ENCODE measurements at regions not wholly inside any gene's neighbourhood (a gene's known extent, or its start where the extent isn't known, plus 50 kb on each side); places are given as distances from the start of the nearest gene placed in this dataset.

- TF ChIP-seq CTCF (IDR thresholded peaks at IDR 0.05), result no peak
- ATAC-seq (ENCODE audit: low FRiP score), result no peak
- peak; percentile 10 for DNase-seq (ENCODE audit: low spot score)
These were observed 98.6 kb upstream of the NKX1-1 start for GRCh38 chr4:1504595-1505500.

GRCh38 chr4:1503583-1504471 is 97.6 kb upstream of the NKX1-1 start:
- DNase-seq (ENCODE audit: low spot score), result peak; percentile 11
- ATAC-seq (ENCODE audit: low FRiP score), result no peak
- TF ChIP-seq CTCF (IDR thresholded peaks at IDR 0.05), result no peak

DNA sequence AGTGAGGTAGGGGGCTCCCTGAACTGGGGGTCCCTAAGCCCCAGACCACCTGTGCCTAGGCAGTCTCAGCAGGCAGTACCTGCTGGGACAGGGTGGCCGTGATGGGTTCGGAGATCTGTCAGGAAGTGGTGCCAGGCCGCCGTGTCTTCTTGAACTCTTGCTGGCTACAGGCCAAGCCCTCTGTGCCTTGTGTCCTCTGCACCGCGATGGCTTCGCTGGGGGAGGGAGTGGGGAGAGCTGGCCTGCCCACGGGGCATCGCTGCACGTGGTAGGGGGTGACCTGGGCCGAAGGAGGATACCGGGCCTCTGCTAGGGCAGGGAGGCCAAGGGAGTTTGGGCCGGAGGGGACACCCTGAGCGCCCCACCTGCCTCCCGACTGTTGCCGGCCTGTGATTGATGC is 96.7 kb upstream of the NKX1-1 start:
- ATAC-seq (ENCODE audit: low FRiP score), result no peak
- TF ChIP-seq CTCF (IDR thresholded peaks at IDR 0.05), result no peak
- peak; percentile 17 for DNase-seq (ENCODE audit: low spot score)

GRCh38 chr4:1502501-1502886 is 96.3 kb upstream of the NKX1-1 start:
- DNase-seq (ENCODE audit: low spot score) (peak; percentile 10), ATAC-seq (ENCODE audit: low FRiP score) (no peak)
- no peak for TF ChIP-seq CTCF (IDR thresholded peaks at IDR 0.05)

DNA sequence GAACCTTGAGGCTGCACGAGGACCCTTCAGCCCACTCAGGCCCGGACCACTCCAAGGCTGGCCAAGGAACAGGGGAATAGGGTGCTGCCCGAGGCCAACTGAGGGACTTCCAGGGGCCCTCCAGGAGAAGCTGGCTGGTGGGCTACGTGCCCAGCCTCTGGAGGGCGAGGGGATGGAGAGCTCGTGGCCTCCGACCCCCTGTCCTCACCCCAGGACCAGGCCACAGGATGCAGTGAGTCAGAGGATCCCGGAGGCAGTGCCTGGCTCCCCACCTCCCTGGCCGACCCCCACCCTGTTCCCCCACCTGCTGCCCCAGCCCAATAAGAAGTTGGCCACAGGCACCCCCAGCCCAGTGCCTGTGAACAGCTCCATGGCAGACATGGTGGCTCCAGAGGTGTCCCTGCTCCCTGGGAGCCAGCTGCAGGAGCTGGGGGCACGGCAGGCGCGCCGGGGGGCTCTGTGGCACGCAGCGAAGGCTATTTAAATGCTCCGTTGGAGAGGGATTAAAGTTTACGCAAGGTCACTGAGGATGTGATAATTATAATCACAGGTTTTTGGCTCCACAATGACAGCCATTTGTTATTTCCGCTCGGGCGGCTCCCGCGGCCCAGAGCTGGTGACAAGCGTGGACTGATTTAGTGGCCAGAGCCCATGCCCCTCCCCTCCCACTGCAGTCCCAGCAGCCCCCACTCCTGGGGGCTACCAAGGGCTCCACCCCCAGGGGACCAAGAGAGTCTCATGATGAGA is 95.7 kb upstream of the NKX1-1 start:
- DNase-seq (ENCODE audit: low spot score), result no peak
- ATAC-seq (ENCODE audit: low FRiP score), result no peak
- TF ChIP-seq CTCF (IDR thresholded peaks at IDR 0.05), result no peak

- ATAC-seq (ENCODE audit: low FRiP score) (no peak), DNase-seq (ENCODE audit: low spot score) (no peak)
- TF ChIP-seq CTCF (IDR thresholded peaks at IDR 0.05), result no peak
These were observed 94.9 kb upstream of the NKX1-1 start for GRCh38 chr4:1500966-1501753.
